ENCODE measurements at regions not wholly inside any gene's neighbourhood (a gene's known extent, or its start where the extent isn't known, plus 50 kb on each side); places are given as distances from the start of the nearest gene placed in this dataset.

- Histone ChIP-seq H3K18ac (ENCODE audit: insufficient read length, low read depth, low read length) (no peak overlapping the region), H3K4ac (ENCODE audit: low read depth, low read length) (no peak overlapping the region), H2AFZ (ENCODE audit: low read length) (no peak overlapping the region), H3K23ac (ENCODE audit: insufficient read length, low read depth, low read length) (no peak overlapping the region), H3K23me2 (ENCODE audit: insufficient read length, low read depth, low read length, poor library complexity, severe bottlenecking) (no peaks in the 10 kb centered on the region), H4K20me1 (ENCODE audit: control insufficient read depth, insufficient read depth, insufficient read length) (no peaks in the 10 kb centered on the region), H2BK12ac (ENCODE audit: insufficient read length, low read depth, low read length) (no peak overlapping the region), H3T11ph (ENCODE audit: low read length) (no peak overlapping the region), H2AK5ac (ENCODE audit: insufficient read length, low read length) (no peak overlapping the region), H2BK15ac (ENCODE audit: low read depth, low read length) (no peak overlapping the region), H3K9ac (ENCODE audit: extremely low read depth, insufficient read length, low read length) (no peak overlapping the region), H3K4me2 (ENCODE audit: insufficient read depth, insufficient read length, low read length) (no peak overlapping the region), H3K27ac (ENCODE audit: insufficient read length, low read depth, low read length) (no peak overlapping the region), H4K8ac (replicated peaks; ENCODE audit: insufficient read length, low read depth, low read length) (no peak overlapping the region), H3K56ac (ENCODE audit: insufficient read length, low read depth, low read length) (no peak overlapping the region), H3K14ac (ENCODE audit: insufficient read depth, low read length) (no peak overlapping the region), H3K4me1 (ENCODE audit: insufficient read depth, low read length) (no peaks in the 10 kb centered on the region), H3K9me3 (ENCODE audit: control insufficient read depth, low read depth, low read length) (no peaks in the 10 kb centered on the region), H3K27me3 (ENCODE audit: insufficient read depth, low read length) (no peaks in the 10 kb centered on the region), H2BK5ac (ENCODE audit: insufficient read length, low read length) (no peak overlapping the region), H2BK20ac (ENCODE audit: low read depth, low read length, poor library complexity, severe bottlenecking) (no peak overlapping the region), H3K79me2 (ENCODE audit: insufficient read depth, low read length) (no peaks in the 10 kb centered on the region), H4K5ac (ENCODE audit: insufficient read length, low read depth, low read length) (no peak overlapping the region), H4K91ac (ENCODE audit: insufficient read length, low read depth, low read length) (no peak overlapping the region), H3K79me1 (ENCODE audit: insufficient read depth, low read depth, low read length, poor library complexity, severe bottlenecking) (no peaks in the 10 kb centered on the region), H2BK120ac (ENCODE audit: low read depth, low read length, poor library complexity, severe bottlenecking) (no peak overlapping the region)
- TF ChIP-seq, protein P1, sequence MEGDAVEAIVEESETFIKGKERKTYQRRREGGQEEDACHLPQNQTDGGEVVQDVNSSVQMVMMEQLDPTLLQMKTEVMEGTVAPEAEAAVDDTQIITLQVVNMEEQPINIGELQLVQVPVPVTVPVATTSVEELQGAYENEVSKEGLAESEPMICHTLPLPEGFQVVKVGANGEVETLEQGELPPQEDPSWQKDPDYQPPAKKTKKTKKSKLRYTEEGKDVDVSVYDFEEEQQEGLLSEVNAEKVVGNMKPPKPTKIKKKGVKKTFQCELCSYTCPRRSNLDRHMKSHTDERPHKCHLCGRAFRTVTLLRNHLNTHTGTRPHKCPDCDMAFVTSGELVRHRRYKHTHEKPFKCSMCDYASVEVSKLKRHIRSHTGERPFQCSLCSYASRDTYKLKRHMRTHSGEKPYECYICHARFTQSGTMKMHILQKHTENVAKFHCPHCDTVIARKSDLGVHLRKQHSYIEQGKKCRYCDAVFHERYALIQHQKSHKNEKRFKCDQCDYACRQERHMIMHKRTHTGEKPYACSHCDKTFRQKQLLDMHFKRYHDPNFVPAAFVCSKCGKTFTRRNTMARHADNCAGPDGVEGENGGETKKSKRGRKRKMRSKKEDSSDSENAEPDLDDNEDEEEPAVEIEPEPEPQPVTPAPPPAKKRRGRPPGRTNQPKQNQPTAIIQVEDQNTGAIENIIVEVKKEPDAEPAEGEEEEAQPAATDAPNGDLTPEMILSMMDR (conservative IDR thresholded peaks at IDR 0.05) = no peak
- H3K9me3 Mint-ChIP-seq = peaks cover 0 to 3% of the 10 kb centered on the region in 2 experiments; a peak in 2 of 5 replicates
- no peak overlapping the region for H3K27ac Mint-ChIP-seq
- H3K4me1 Mint-ChIP-seq = peaks cover 0 to 5% of the 10 kb centered on the region in 2 experiments; a peak in 1 of 4 replicates
- peaks cover 1 to 4% (median 3%) of the 10 kb centered on the region in 3 experiments; a peak in 3 of 7 replicates for H3K36me3 Mint-ChIP-seq (ENCODE audit: insufficient read depth in 1 of 3, low read depth in 3 of 3)
- no CpG with 5 or more reads among the region's 1 CpG for WGBS (ENCODE audit: extremely low coverage, insufficient read length, low lambda C conversion rate)
- H3K27me3 Mint-ChIP-seq (ENCODE audit: low read depth) = no peaks in the 10 kb centered on the region
- no peak for DNase-seq
- no peak overlapping the region for H3K4me3 Mint-ChIP-seq
Observed at GRCh38 chr12:28767836-28768348, 381.2 kb upstream of the FAR2 start.

Measured in H9 (cell line).